Heart left ventricle (tissue), 16 donors: ENCODE measurements at regions not wholly inside any gene's neighbourhood (a gene's known extent, or its start where the extent isn't known, plus 50 kb on each side); places are given as distances from the start of the nearest gene placed in this dataset.

Experiments used
- ATAC-seq, 4 donors: fragments of 200-7000 bp; cut with Tn5 transposase; one replicate each; pipeline ENCODE4 v1.9.1; 2020 to 2022; ENCODE audit warnings: moderate library complexity in 4 of 4, mild to moderate bottlenecking in 3 of 4, moderate number of reproducible peaks in 1 of 4
- DNase-seq, 5 donors: peaks; one replicate each; pipeline ENCODE4 v3.0.0-alpha.2; 2020
- H3K27ac ChIP-seq, 12 donors: fragments of 200-600 bp; sonication (generic) in 4 of 12; one replicate each; pipeline versions ENCODE4 v1.5.0 to v1.8.0; 2016 to 2022; ENCODE audit warnings: mild to moderate bottlenecking in 2 of 12
- H3K27me3 ChIP-seq, 9 donors: fragments of 200-600 bp; sonication (generic) in 2 of 9; one replicate each; pipeline versions ENCODE4 v1.5.1 to v1.8.0; 2016 to 2022; ENCODE audit warnings: mild to moderate bottlenecking in 3 of 9
- H3K36me3 ChIP-seq, 9 donors: fragments of 200-600 bp; sonication (generic) in 2 of 9; one replicate each; pipeline versions ENCODE4 v1.5.0 to v1.8.0; 2018 to 2022; ENCODE audit warnings: mild to moderate bottlenecking in 2 of 9
- H3K4me1 ChIP-seq, 12 donors: fragments of 200-600 bp; sonication (generic) in 4 of 12; one replicate each; pipeline versions ENCODE4 v1.5.0 to v1.8.0; 2016 to 2022; ENCODE audit warnings: mild to moderate bottlenecking in 3 of 12
- H3K4me3 ChIP-seq, 12 donors: fragments of 200-600 bp; sonication (generic) in 4 of 12; one replicate each; pipeline versions ENCODE4 v1.5.0 to v1.8.0; 2017 to 2022; ENCODE audit warnings: mild to moderate bottlenecking in 9 of 12, moderate library complexity in 4 of 12
- H3K9me3 ChIP-seq, 12 donors: fragments of 200-600 bp; sonication (generic) in 4 of 12; one replicate each; pipeline versions ENCODE4 v1.5.0 to v1.8.0; 2016 to 2022; ENCODE audit warnings: mild to moderate bottlenecking in 1 of 12
- POLR2A ChIP-seq, 2 donors: fragments of 450-650 bp; IDR thresholded peaks; one replicate each; pipeline ENCODE4 v1.6.1; 2017; ENCODE audit warnings: antibody characterized with exemption in 2 of 2, mild to moderate bottlenecking in 2 of 2, moderate library complexity in 2 of 2
- WGBS, 4 donors: extraction: QIAGEN DNeasy Blood & Tissue Kit in 2 of 4; methylation state at CpG; one replicate each; pipeline versions ENCODE4 v1.1.5 to v1.1.7; 2013 to 2018; 5-methylcytosine and 5-hydroxymethylcytosine counted together
- intact Hi-C, 10 donors: fragments of 100-400 bp; cut with DNase I; formaldehyde crosslinking; loops; one replicate each; pipeline versions ENCODE4 v1.11.1 to v1.14.2; 2022
- TF ChIP-seq, protein P1 (sequence below), 12 donors: fragments of 200-600 bp; sonication (generic) in 4 of 12; IDR thresholded peaks; one replicate each; pipeline versions ENCODE4 v1.5.0 to v1.8.0; 2018 to 2022; ENCODE audit warnings: antibody characterized with exemption in 12 of 12, mild to moderate bottlenecking in 5 of 12
- donor health status: ischemic (EF 13 %, LVEDD 7.1; RV severe dilation, severe dysfunction).
- donor health status: healthy with polysubstance abuse.
- donor health status: DM: no; HTN: yes; CAD: no.
- donor health status: DM: no; HTN: no; CAD: no.
- donor health status: ischemic (EF 25% LVEDD 6.9; RV normal size, moderate dysfunction).
- donor health status: ischemic (EF 25% LVEDD 5.7; RV mildly dilated, moderate dysfunction).
- donor health status: healthy.
- donor health status: DM: yes; HTN: yes; CAD: no.
- donor health status: ischemic (EF 35%, LVEDD 5.7; RV mildly dilated, moderate dysfunction).
- donor health status: nonischemic (EF 11% LVEDD 7.7; RV severe dilation, severe dysfunction).
- donor health status: DM: yes; HTN: yes; CAD: no.
- donor health status: PGD.
- donor health status: ischemic (EF 29% LVEDD 5.4; RV normal size, mild dysfunction).
- donor health status: nonischemic (EF 23%, LVEDD 6.1; RV moderate dilation, normal function).

DNA sequence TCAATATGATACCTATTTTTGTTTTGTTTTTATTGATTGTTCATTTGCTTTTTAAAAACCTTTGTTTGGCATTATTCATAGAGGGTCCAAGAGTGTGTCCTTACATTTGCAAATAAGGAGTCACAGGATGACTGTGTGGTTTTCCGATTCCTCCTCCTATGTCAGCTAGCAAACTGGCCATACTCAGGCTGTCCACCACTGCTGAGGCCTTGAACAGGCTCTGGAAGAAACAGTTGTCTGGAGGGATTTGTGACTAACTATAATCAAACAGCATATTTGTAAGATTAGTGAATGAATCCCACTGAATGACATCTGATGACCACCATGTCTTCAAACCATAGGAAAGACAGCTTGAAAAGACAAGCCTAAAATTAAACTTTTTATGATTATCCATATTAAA, 423.4 kb upstream of the ATP11B start:
- Histone ChIP-seq H3K4me3 (no peak overlapping the region), H3K27ac (no peak overlapping the region), H3K9me3 (no peaks in the 10 kb centered on the region), H3K36me3 (no peaks in the 10 kb centered on the region), H3K4me1 (no peaks in the 10 kb centered on the region), H3K27me3 (no peaks in the 10 kb centered on the region)
- TF ChIP-seq POLR2A (IDR thresholded peaks at IDR 0.05): no peak
- TF ChIP-seq, protein P1, sequence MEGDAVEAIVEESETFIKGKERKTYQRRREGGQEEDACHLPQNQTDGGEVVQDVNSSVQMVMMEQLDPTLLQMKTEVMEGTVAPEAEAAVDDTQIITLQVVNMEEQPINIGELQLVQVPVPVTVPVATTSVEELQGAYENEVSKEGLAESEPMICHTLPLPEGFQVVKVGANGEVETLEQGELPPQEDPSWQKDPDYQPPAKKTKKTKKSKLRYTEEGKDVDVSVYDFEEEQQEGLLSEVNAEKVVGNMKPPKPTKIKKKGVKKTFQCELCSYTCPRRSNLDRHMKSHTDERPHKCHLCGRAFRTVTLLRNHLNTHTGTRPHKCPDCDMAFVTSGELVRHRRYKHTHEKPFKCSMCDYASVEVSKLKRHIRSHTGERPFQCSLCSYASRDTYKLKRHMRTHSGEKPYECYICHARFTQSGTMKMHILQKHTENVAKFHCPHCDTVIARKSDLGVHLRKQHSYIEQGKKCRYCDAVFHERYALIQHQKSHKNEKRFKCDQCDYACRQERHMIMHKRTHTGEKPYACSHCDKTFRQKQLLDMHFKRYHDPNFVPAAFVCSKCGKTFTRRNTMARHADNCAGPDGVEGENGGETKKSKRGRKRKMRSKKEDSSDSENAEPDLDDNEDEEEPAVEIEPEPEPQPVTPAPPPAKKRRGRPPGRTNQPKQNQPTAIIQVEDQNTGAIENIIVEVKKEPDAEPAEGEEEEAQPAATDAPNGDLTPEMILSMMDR (IDR thresholded peaks at IDR 0.05): no peak
- DNase-seq: no peak
- ATAC-seq: no peak
- 91 to 96% (median 94%) methylated on average over 1 of the region's 1 CpG for WGBS, 4 donors
- intact Hi-C loops: no loop called here

DNA sequence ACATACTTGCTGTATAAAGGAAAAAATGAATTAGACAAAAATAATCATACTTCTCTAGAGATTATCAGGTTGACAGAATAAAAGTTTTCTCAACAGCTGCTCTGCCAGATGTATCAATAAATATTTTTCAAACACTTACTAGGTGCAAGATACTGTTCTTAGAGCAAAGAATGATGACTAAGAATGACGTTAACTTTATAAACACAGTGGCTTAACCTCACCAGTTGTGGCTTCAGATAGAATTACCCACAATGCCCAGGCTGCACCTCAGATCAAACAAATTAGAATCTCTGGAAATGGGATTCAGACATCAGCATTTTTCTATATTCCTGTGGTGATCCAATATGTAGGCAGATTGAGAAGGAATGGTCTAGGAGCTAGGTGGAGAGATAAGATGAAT, 422.4 kb upstream of the ATP11B start:
- TF ChIP-seq, protein P1 (IDR thresholded peaks at IDR 0.05): no peak
- TF ChIP-seq POLR2A (IDR thresholded peaks at IDR 0.05): no peak
- ATAC-seq: no peak
- no peak for DNase-seq
- H3K4me1 ChIP-seq: no peaks in the 10 kb centered on the region
- H3K9me3 ChIP-seq: no peaks in the 10 kb centered on the region
- no peaks in the 10 kb centered on the region for H3K36me3 ChIP-seq
- H3K27ac ChIP-seq: no peak overlapping the region
- intact Hi-C loops: no loop called here
- H3K4me3 ChIP-seq: no peak overlapping the region
- WGBS, 4 donors: 63 to 84% (median 76%) methylated on average over 1 of the region's 1 CpG
- no peaks in the 10 kb centered on the region for H3K27me3 ChIP-seq

DNA sequence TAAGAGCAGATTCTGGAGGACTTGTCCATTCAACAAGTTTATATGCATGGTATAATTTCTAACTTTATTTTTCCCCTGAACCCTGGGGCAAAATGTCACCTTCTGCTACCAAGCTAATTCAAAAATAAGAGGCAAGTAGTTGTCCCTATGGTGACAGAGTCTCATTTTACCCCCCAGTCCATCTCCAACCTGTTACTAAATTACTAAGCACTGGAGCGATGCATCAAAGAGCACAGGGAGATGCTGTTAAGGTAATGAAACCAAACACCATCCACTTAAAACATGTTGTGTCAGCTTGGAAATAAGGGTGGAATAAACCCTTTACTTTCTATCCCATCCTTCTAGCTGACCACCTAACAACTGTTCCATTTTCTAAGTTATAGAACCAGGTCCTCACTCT, 417.4 kb upstream of the ATP11B start:
- WGBS, 4 donors: 87 to 96% (median 93%) methylated on average over 1 of the region's 1 CpG
- DNase-seq (no peak), ATAC-seq (no peak)
- H3K4me1 ChIP-seq: no peaks in the 10 kb centered on the region
- H3K9me3 ChIP-seq: no peaks in the 10 kb centered on the region
- H3K4me3 ChIP-seq: no peak overlapping the region
- no peak for TF ChIP-seq POLR2A (IDR thresholded peaks at IDR 0.05)
- TF ChIP-seq, protein P1 (IDR thresholded peaks at IDR 0.05): no peak
- H3K27me3 ChIP-seq: no peaks in the 10 kb centered on the region
- H3K27ac ChIP-seq: no peak overlapping the region
- intact Hi-C loops: no loop called here
- H3K36me3 ChIP-seq: no peaks in the 10 kb centered on the region

DNA sequence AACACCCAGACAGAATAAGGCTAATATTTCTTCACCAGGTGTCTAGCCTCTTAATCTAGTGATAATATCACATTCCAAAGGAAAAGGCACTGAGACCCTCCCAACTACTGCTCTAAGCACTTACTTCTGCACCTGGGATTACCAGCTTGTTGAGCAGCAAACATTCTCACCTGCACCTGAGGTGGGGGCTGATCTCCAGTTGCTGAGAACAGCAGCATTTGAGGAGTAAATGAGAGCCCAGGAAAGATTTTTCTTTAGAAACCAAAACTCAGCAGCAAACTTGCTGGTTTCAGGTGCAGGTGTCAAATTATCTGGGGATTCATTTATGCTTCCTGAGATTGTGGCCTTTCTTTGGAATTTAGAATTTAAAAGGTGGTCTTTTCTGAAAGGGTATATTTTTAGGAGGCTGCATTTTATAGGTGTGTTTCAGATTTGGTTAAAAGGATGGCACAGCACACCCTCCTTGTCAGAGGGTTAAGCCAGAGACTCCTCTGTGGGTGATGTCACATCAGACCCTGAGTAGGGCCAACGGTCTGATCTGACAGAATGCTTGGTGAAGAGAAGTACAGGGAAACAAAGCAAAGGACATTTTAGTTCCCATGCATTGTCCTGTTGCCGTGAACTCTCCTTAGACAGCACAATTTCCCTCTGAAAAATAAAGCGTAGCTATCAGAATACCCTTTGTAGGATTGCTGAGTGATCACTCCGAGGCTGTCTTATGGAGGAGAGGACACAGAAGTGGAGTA, 411.0 kb upstream of the ATP11B start:
- WGBS, 4 donors: 68 to 76% (median 73%) methylated on average over 4 of the region's 4 CpGs
- no peaks in the 10 kb centered on the region for H3K4me1 ChIP-seq
- H3K4me3 ChIP-seq: no peak overlapping the region
- no peaks in the 10 kb centered on the region for H3K9me3 ChIP-seq
- intact Hi-C loops: no loop called here
- no peak overlapping the region for H3K27ac ChIP-seq
- ATAC-seq: no peak
- no peaks in the 10 kb centered on the region for H3K27me3 ChIP-seq
- H3K36me3 ChIP-seq: no peaks in the 10 kb centered on the region
- no peak for DNase-seq
- no peak for TF ChIP-seq POLR2A (IDR thresholded peaks at IDR 0.05)

DNA sequence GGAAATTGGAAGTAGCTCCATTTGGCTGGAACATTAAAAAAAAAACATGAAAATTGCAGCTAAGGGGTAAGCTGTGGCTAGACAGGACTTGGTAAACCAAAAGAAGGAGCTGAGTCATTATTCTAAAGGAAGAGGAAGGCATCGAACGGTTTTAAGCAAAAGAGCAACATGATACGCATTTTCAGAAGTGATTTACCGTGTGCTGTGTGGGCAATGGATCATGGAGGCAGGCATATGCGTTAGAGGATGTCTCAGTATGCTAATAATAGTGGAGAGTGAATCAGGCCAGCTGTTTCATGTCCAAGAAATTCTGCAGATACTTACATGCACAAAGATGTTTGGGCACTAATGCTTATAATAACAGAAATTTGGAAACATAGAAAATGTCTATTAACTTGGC, 409.1 kb upstream of the ATP11B start:
- intact Hi-C loops: no loop called here
- WGBS, 4 donors: 57 to 73% (median 69%) methylated on average over 5 of the region's 5 CpGs
- Histone ChIP-seq H3K4me1 (no peaks in the 10 kb centered on the region), H3K27me3 (no peaks in the 10 kb centered on the region), H3K27ac (no peak overlapping the region), H3K4me3 (no peak overlapping the region), H3K36me3 (no peaks in the 10 kb centered on the region), H3K9me3 (no peaks in the 10 kb centered on the region)
- no peak for DNase-seq
- TF ChIP-seq, protein P1 (IDR thresholded peaks at IDR 0.05): no peak
- TF ChIP-seq POLR2A (IDR thresholded peaks at IDR 0.05): no peak
- ATAC-seq: no peak
